Activated CD8-positive, alpha-beta memory T cell treated with anti-CD3 and anti-CD28 coated beads, Interleukin-2, amount 10 ng/mL, durations not matched to agents 7 days and 5 days (primary cell): ENCODE measurements at regions not wholly inside any gene's neighbourhood (a gene's known extent, or its start where the extent isn't known, plus 50 kb on each side); places are given as distances from the start of the nearest gene placed in this dataset. TPM values are rescaled to one million over a fixed set of nuclear protein-coding genes. Genes with fewer than 3 reads are reported as not detected.

Source experiments
- ATAC-seq: fragments of 150-1000 bp; cut with Tn5 transposase; one replicate; pipeline ENCODE4 v1.10.0; 2021; ENCODE audit warnings: moderate library complexity
- CTCF ChIA-PET: fragments of 350-600 bp; sonication (Branson Sonifier 250); formaldehyde crosslinking; loops from one replicate; lab custom pipeline; 2021; ENCODE audit warnings: antibody characterized with exemption; lab: Charles Lee
- DNase-seq: peaks from one replicate; pipeline ENCODE4 v3.0.0-alpha.2; 2020
- H3K27ac Mint-ChIP-seq: one replicate; pipeline ENCODE4 v1.8.0; 2021; ENCODE audit warnings: mild to moderate bottlenecking, mixed read lengths
- H3K27me3 Mint-ChIP-seq: one replicate; pipeline ENCODE4 v1.8.0; 2021; ENCODE audit warnings: mixed read lengths
- H3K36me3 Mint-ChIP-seq: one replicate; pipeline ENCODE4 v1.8.0; 2021; ENCODE audit warnings: mild to moderate bottlenecking, mixed read lengths
- H3K4me1 Mint-ChIP-seq: one replicate; pipeline ENCODE4 v1.8.0; 2021; ENCODE audit warnings: mixed read lengths
- H3K4me3 Mint-ChIP-seq: one replicate; pipeline ENCODE4 v1.8.0; 2021; ENCODE audit warnings: mild to moderate bottlenecking, moderate library complexity, mixed read lengths
- H3K9me3 Mint-ChIP-seq: one replicate; pipeline ENCODE4 v1.8.0; 2022; ENCODE audit warnings: low read depth, mixed read lengths
- microRNA-seq: library from miRNA; unstranded; fragments of <30 nt; microRNA quantifications from one replicate; pipeline ENCODE4 v1.2.0, GENCODE V29; 2022

DNA sequence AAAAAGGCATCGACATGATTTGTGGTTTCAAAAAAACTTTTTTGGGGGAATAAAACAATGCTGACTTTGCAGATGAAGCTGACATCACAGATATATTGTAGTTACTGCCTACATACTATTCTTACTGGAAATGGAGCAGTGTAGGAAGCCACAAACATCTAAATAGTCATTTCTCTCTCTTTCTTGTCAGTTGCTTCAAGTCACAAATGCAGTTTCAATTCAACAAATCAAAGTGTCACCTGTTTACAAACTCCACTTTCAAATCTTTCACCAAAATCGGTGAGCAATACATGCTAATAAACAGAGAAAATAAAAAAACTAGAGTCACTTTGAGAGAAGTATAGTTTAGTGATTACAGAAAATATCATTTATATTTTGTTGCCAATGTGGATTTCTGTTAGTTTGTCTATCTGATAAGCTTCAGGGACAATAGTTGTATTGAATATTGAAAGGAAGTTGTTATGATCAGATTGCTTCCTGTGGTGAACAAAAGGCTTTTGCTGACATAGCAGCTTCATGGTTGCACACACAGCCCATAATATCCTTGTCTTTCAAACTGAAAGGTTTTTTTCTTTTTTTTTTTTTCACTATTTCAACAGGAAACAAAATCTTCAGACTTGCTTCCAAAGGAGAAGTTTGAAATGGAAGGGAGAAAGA, 49.7 kb upstream of the PTPN13 start:
- CTCF ChIA-PET, result no interaction called here
- ATAC-seq (peak; percentile 82), DNase-seq (peak; percentile 48)
- Mint-ChIP-seq H3K4me1 (peaks cover 22% of the 10 kb centered on the region), H3K27ac (peak overlapping the region; percentile 82), H3K9me3 (no peaks in the 10 kb centered on the region), H3K36me3 (peaks cover 3% of the 10 kb centered on the region), H3K4me3 (peak overlapping the region; percentile 53), H3K27me3 (peaks cover 3% of the 10 kb centered on the region)

Small RNAs in the stretch of these regions (microRNA-seq; reads per million reads assigned to microRNA genes)
- gene MIR4452, result not detected
